ENCODE measurements at regions not wholly inside any gene's neighbourhood (a gene's known extent, or its start where the extent isn't known, plus 50 kb on each side); places are given as distances from the start of the nearest gene placed in this dataset.
"Not testable (repeated sequence)": the region's sequence is repeated elsewhere in the genome, so short reads cannot be mapped to it uniquely, and the experiment has no call there.

GRCh38 chr3:21894459-21895340, 143.7 kb upstream of the ZNF385D start:
- no peak for DNase-seq (ENCODE audit: low spot score)

GRCh38 chr3:21898316-21898715, 147.3 kb upstream of the ZNF385D start:
- no peak for DNase-seq (ENCODE audit: low spot score)

- no peak for DNase-seq (ENCODE audit: low spot score)
These were observed 150.5 kb upstream of the ZNF385D start for GRCh38 chr3:21901484-21901883.

- no peak for DNase-seq (ENCODE audit: low spot score)
These were observed 151.9 kb upstream of the ZNF385D start for GRCh38 chr3:21902956-21903355.

- DNase-seq (ENCODE audit: low spot score): no peak
These were observed 158.1 kb upstream of the ZNF385D start for GRCh38 chr3:21909096-21909495.

GRCh38 chr3:21912711-21913110, 161.7 kb upstream of the ZNF385D start:
- DNase-seq (ENCODE audit: low spot score): no peak

- no peak for DNase-seq (ENCODE audit: low spot score)
These were observed 162.8 kb upstream of the ZNF385D start for GRCh38 chr3:21913791-21914190.

- no peak for DNase-seq (ENCODE audit: low spot score)
These were observed 163.4 kb upstream of the ZNF385D start for GRCh38 chr3:21914451-21914850.

- no peak for DNase-seq (ENCODE audit: low spot score)
These were observed 168.4 kb upstream of the ZNF385D start for GRCh38 chr3:21919383-21919782.

GRCh38 chr3:21920421-21920861, 169.4 kb upstream of the ZNF385D start:
- DNase-seq (ENCODE audit: low spot score): no peak

GRCh38 chr3:21923156-21923555, 172.1 kb upstream of the ZNF385D start:
- not testable (repeated sequence) for DNase-seq (ENCODE audit: low spot score)

- DNase-seq (ENCODE audit: low spot score): no peak
These were observed 176.3 kb upstream of the ZNF385D start for GRCh38 chr3:21927261-21927660.

GRCh38 chr3:21934591-21934990, 183.6 kb upstream of the ZNF385D start:
- DNase-seq (ENCODE audit: low spot score): no peak

GRCh38 chr3:21936207-21936606, 185.2 kb upstream of the ZNF385D start:
- DNase-seq (ENCODE audit: low spot score): no peak

GRCh38 chr3:21938267-21938681, 187.3 kb upstream of the ZNF385D start:
- no peak for DNase-seq (ENCODE audit: low spot score)

GRCh38 chr3:21942328-21942727, 191.3 kb upstream of the ZNF385D start:
- DNase-seq (ENCODE audit: low spot score): no peak

- no peak for DNase-seq (ENCODE audit: low spot score)
These were observed 193.2 kb upstream of the ZNF385D start for GRCh38 chr3:21944251-21944650.

- no peak for DNase-seq (ENCODE audit: low spot score)
These were observed 201.8 kb upstream of the ZNF385D start for GRCh38 chr3:21952856-21953255.

- DNase-seq (ENCODE audit: low spot score): no peak
These were observed 203.7 kb upstream of the ZNF385D start for GRCh38 chr3:21954709-21955108.

- DNase-seq (ENCODE audit: low spot score): no peak
These were observed 204.4 kb upstream of the ZNF385D start for GRCh38 chr3:21955406-21955805.

GRCh38 chr3:21960033-21960432, 209.0 kb upstream of the ZNF385D start:
- DNase-seq (ENCODE audit: low spot score): no peak

GRCh38 chr3:21962456-21962855, 211.4 kb upstream of the ZNF385D start:
- no peak for DNase-seq (ENCODE audit: low spot score)

GRCh38 chr3:21966457-21966856, 215.4 kb upstream of the ZNF385D start:
- not testable (repeated sequence) for DNase-seq (ENCODE audit: low spot score)

- no peak for DNase-seq (ENCODE audit: low spot score)
These were observed 228.7 kb upstream of the ZNF385D start for GRCh38 chr3:21979706-21980105.

Data from left forelimb (tissue), 1 donor.